Stomach (tissue), 4 donors: ENCODE measurements at regions not wholly inside any gene's neighbourhood (a gene's known extent, or its start where the extent isn't known, plus 50 kb on each side); places are given as distances from the start of the nearest gene placed in this dataset.

Experiments
- POLR2A ChIP-seq, 4 donors: fragments of 450-650 bp; IDR thresholded peaks; one replicate each; pipeline ENCODE4 v1.6.1; 2016; ENCODE audit warnings: antibody characterized with exemption in 4 of 4, control low read depth in 2 of 4, mild to moderate bottlenecking in 1 of 4, moderate library complexity in 1 of 4
- TF ChIP-seq, protein P1 (sequence below), 7 experiments: fragments of 450-650 bp in 4 of 7; fragments of 200-600 bp in 3 of 7; sonication (generic) in 3 of 7; IDR thresholded peaks; one replicate each; pipeline ENCODE4 v1.5.1; 2016 to 2019; ENCODE audit warnings: antibody characterized with exemption in 7 of 7, control low read depth in 2 of 7, mild to moderate bottlenecking in 1 of 7

DNA sequence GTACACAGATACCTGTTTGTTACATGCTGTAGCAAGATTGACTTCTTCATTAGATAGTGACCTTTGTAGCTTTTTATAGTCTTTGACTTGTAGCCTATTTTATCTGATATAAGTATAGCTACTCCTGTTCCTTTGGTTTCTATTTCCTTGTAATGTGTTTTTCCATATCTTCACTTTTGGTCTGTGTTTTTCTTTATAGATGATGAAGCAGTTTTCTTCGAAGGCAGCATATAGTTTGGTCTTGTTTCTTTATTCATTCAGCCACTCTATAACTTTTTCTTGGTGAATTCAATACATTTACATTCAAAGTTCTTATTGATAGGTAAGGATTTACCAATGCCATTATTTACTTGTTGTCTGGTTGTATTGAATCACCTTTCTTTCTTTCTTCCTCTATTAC is 1357.3 kb upstream of the EYS start:
- no peak for TF ChIP-seq POLR2A (IDR thresholded peaks at IDR 0.05)
- TF ChIP-seq, protein P1, sequence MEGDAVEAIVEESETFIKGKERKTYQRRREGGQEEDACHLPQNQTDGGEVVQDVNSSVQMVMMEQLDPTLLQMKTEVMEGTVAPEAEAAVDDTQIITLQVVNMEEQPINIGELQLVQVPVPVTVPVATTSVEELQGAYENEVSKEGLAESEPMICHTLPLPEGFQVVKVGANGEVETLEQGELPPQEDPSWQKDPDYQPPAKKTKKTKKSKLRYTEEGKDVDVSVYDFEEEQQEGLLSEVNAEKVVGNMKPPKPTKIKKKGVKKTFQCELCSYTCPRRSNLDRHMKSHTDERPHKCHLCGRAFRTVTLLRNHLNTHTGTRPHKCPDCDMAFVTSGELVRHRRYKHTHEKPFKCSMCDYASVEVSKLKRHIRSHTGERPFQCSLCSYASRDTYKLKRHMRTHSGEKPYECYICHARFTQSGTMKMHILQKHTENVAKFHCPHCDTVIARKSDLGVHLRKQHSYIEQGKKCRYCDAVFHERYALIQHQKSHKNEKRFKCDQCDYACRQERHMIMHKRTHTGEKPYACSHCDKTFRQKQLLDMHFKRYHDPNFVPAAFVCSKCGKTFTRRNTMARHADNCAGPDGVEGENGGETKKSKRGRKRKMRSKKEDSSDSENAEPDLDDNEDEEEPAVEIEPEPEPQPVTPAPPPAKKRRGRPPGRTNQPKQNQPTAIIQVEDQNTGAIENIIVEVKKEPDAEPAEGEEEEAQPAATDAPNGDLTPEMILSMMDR (IDR thresholded peaks at IDR 0.05) = no peak
